ENCODE measurements at regions not wholly inside any gene's neighbourhood (a gene's known extent, or its start where the extent isn't known, plus 50 kb on each side); places are given as distances from the start of the nearest gene placed in this dataset.

- H3K27me3 ChIP-seq (ENCODE audit: control insufficient read depth, insufficient read depth, low read length, poor library complexity, severe bottlenecking) = no peaks in the 10 kb centered on the region
- H3K9me3 ChIP-seq (ENCODE audit: control insufficient read depth, low read length) = peaks cover 6% of the 10 kb centered on the region
- Mint-ChIP-seq H3K9me3 (no peaks in the 10 kb centered on the region), H3K36me3 (ENCODE audit: low read depth) (no peaks in the 10 kb centered on the region), H3K27ac (no peak overlapping the region), H3K4me1 (no peaks in the 10 kb centered on the region), H3K27me3 (ENCODE audit: insufficient read depth) (no peaks in the 10 kb centered on the region), H3K4me3 (no peak overlapping the region)
- 83 to 90% methylated on average over 12 to 16 of the region's 16 CpGs for WGBS, 2 experiments (ENCODE audit: insufficient coverage in 1 of 2, insufficient read length in 1 of 2)
- no peaks in the 10 kb centered on the region for H3K36me3 ChIP-seq (ENCODE audit: control insufficient read depth, insufficient read depth, low read length)
- H3K27ac ChIP-seq (ENCODE audit: low read depth, low read length) = peak overlapping the region; percentile 32
- no peaks in the 10 kb centered on the region for H3K4me1 ChIP-seq (ENCODE audit: control insufficient read depth, insufficient read depth, low read length)
- no peak for TF ChIP-seq CTCF (conservative IDR thresholded peaks at IDR 0.05)
- H3K9ac ChIP-seq (ENCODE audit: extremely low read depth, low read length, poor library complexity, severe bottlenecking) = no peak overlapping the region
- DNase-seq = peak; percentile 11
- H3K4me3 ChIP-seq (ENCODE audit: low read length) = no peak overlapping the region
These were observed 215.5 kb downstream of the ANKRD60 start for GRCh38 chr20:58012731-58013510.

- no peaks in the 10 kb centered on the region for H3K4me1 ChIP-seq (ENCODE audit: control insufficient read depth, insufficient read depth, low read length)
- Mint-ChIP-seq H3K9me3 (no peaks in the 10 kb centered on the region), H3K27me3 (ENCODE audit: insufficient read depth) (no peaks in the 10 kb centered on the region), H3K27ac (no peak overlapping the region), H3K36me3 (ENCODE audit: low read depth) (no peaks in the 10 kb centered on the region), H3K4me3 (no peak overlapping the region), H3K4me1 (no peaks in the 10 kb centered on the region)
- WGBS, 2 experiments (ENCODE audit: insufficient coverage in 1 of 2, insufficient read length in 1 of 2) = 90 to 96% methylated on average over 10 of the region's 11 CpGs
- H3K9ac ChIP-seq (ENCODE audit: extremely low read depth, low read length, poor library complexity, severe bottlenecking) = no peak overlapping the region
- no peak for TF ChIP-seq CTCF (conservative IDR thresholded peaks at IDR 0.05)
- H3K9me3 ChIP-seq (ENCODE audit: control insufficient read depth, low read length) = peaks cover 6% of the 10 kb centered on the region
- peak; percentile 7 for DNase-seq
- no peak overlapping the region for H3K27ac ChIP-seq (ENCODE audit: low read depth, low read length)
- no peak overlapping the region for H3K4me3 ChIP-seq (ENCODE audit: low read length)
- H3K27me3 ChIP-seq (ENCODE audit: control insufficient read depth, insufficient read depth, low read length, poor library complexity, severe bottlenecking) = no peaks in the 10 kb centered on the region
- no peaks in the 10 kb centered on the region for H3K36me3 ChIP-seq (ENCODE audit: control insufficient read depth, insufficient read depth, low read length)
These were observed 216.4 kb downstream of the ANKRD60 start for GRCh38 chr20:58011947-58012610.

- Histone ChIP-seq H3K4me1 (ENCODE audit: control insufficient read depth, insufficient read depth, low read length) (no peaks in the 10 kb centered on the region), H3K36me3 (ENCODE audit: control insufficient read depth, insufficient read depth, low read length) (no peaks in the 10 kb centered on the region), H3K9me3 (ENCODE audit: control insufficient read depth, low read length) (peaks cover 6% of the 10 kb centered on the region), H3K27ac (ENCODE audit: low read depth, low read length) (no peak overlapping the region), H3K27me3 (ENCODE audit: control insufficient read depth, insufficient read depth, low read length, poor library complexity, severe bottlenecking) (no peaks in the 10 kb centered on the region), H3K9ac (ENCODE audit: extremely low read depth, low read length, poor library complexity, severe bottlenecking) (no peak overlapping the region), H3K4me3 (ENCODE audit: low read length) (no peak overlapping the region)
- Mint-ChIP-seq H3K36me3 (ENCODE audit: low read depth) (no peaks in the 10 kb centered on the region), H3K4me1 (no peaks in the 10 kb centered on the region), H3K27me3 (ENCODE audit: insufficient read depth) (no peaks in the 10 kb centered on the region), H3K9me3 (no peaks in the 10 kb centered on the region), H3K4me3 (no peak overlapping the region), H3K27ac (no peak overlapping the region)
- no peak for TF ChIP-seq CTCF (conservative IDR thresholded peaks at IDR 0.05)
- WGBS, 2 experiments (ENCODE audit: insufficient coverage in 1 of 2, insufficient read length in 1 of 2) = 88% methylated on average over 8 to 14 of the region's 14 CpGs
- DNase-seq = peak; percentile 30
These were observed 217.1 kb downstream of the ANKRD60 start for GRCh38 chr20:58011106-58011946.

Data from endodermal cell (in vitro differentiated cells).